ENCODE measurements at regions not wholly inside any gene's neighbourhood (a gene's known extent, or its start where the extent isn't known, plus 50 kb on each side); places are given as distances from the start of the nearest gene placed in this dataset.

DNA sequence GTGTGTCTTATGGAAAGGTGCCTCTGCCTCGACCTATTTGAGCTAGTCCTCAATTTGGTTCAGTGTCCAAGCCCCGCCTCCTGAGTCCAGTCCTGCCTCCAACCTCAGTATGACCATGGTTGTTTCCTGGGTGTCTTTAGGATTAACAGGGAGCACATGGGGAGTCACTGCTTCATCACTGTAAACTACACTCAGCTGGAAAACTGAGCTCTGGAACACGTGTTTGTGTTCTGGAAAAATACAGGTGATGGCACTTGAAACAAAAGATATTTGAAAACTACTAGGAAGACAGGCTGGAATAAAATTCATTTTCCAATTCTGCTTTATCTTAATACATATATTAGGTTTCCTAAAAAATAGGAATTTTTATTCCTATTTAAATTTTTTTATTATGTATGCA is 1187.3 kb upstream of the TMEM132C start:
- intact Hi-C loops (cut with micrococcal nuclease) = no loop called here
- Mint-ChIP-seq H3K27ac (no peak overlapping the region), H3K4me1 (ENCODE audit: low read depth) (peaks cover 4% of the 10 kb centered on the region), H3K9me3 (no peaks in the 10 kb centered on the region), H3K36me3 (ENCODE audit: low read depth) (no peaks in the 10 kb centered on the region), H3K4me3 (no peak overlapping the region), H3K27me3 (peaks cover 7% of the 10 kb centered on the region)
- ChIA-PET CTCF (interaction anchor here (1.7 kb wide), 1 partner anchor 29 kb away, joined by 5 read pairs; no protein-coding TSS in a partner anchor), POLR2A (no interaction called here)
- ATAC-seq (no peak), DNase-seq (no peak)
- TF ChIP-seq, protein P1, sequence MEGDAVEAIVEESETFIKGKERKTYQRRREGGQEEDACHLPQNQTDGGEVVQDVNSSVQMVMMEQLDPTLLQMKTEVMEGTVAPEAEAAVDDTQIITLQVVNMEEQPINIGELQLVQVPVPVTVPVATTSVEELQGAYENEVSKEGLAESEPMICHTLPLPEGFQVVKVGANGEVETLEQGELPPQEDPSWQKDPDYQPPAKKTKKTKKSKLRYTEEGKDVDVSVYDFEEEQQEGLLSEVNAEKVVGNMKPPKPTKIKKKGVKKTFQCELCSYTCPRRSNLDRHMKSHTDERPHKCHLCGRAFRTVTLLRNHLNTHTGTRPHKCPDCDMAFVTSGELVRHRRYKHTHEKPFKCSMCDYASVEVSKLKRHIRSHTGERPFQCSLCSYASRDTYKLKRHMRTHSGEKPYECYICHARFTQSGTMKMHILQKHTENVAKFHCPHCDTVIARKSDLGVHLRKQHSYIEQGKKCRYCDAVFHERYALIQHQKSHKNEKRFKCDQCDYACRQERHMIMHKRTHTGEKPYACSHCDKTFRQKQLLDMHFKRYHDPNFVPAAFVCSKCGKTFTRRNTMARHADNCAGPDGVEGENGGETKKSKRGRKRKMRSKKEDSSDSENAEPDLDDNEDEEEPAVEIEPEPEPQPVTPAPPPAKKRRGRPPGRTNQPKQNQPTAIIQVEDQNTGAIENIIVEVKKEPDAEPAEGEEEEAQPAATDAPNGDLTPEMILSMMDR (IDR thresholded peaks at IDR 0.05) = no peak

DNA sequence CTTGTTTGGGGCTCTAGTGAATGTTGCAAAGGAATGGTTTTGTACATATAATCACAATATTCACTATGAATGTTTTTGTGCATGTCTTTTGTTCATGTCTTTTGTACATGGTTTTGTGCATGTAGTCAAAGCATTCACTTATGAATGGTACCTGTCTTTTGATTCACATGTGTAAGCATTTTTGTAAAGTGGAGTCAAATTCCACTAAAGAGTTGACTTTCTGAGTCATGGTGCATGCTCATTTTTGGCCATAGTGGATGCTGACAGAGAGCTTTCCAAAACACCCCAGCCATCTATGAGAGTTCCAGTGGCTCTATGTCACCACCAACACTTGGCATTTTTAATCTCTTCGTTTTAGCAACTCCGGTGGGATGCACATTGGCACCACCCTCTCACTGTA is 1185.9 kb upstream of the TMEM132C start:
- intact Hi-C loops (cut with micrococcal nuclease) = no loop called here
- ChIA-PET POLR2A (no interaction called here), CTCF (no interaction called here)
- DNase-seq (no peak), ATAC-seq (no peak)
- TF ChIP-seq, protein P1 (IDR thresholded peaks at IDR 0.05) = no peak
- Mint-ChIP-seq H3K27me3 (peaks cover 2% of the 10 kb centered on the region), H3K27ac (no peak overlapping the region), H3K36me3 (ENCODE audit: low read depth) (no peaks in the 10 kb centered on the region), H3K4me1 (ENCODE audit: low read depth) (peaks cover 4% of the 10 kb centered on the region), H3K4me3 (no peak overlapping the region), H3K9me3 (no peaks in the 10 kb centered on the region)

DNA sequence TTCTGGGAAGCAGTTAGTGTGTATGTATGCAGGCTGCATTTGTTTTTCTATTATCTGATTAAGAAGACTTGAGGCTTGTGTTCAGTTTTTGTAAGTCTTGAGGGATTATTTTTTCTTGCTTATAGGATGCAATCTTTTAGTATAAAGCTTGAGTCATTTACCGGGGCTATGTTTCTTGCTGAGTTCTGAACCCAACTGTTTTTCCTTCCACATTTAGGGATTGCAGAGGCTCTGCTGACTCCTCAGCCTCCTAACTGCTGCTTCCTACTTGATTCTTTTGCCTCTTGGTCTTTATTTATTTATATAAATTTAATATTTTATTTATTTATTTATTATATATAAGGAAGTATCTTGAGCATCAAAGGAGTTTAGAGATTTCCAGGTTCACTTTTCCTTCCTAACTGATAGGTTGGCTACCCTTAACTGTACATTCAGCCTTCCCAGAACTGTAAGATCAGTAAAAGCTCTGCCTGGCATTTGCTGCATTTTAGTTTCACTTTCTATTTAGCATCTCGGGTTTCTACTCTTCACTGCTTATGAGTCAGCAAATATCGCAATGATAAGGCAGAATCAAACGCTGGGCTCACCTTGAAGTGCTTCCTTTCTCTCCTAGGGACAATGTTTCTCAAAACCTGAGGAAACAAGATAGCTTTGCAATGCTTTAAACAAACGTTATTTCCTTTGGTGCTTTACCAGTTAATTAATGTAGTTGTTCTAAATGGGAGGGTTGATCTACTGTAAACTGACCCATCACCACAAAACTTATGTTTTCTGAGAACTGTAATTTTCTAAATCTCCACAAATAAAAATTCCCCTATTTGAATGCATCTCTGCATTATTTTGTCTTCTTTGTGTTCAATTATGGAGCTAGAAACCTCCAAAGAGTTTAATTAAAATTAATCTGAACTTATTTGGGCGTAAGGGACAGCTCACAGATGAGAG is 1183.7 kb upstream of the TMEM132C start:
- TF ChIP-seq, protein P1 (IDR thresholded peaks at IDR 0.05) = no peak
- ATAC-seq (peak; percentile 87), DNase-seq (peak; percentile 14)
- Mint-ChIP-seq H3K36me3 (ENCODE audit: low read depth) (no peaks in the 10 kb centered on the region), H3K27ac (no peak overlapping the region), H3K27me3 (no peaks in the 10 kb centered on the region), H3K4me1 (ENCODE audit: low read depth) (peaks cover 4% of the 10 kb centered on the region), H3K4me3 (peak overlapping the region; percentile 37), H3K9me3 (no peaks in the 10 kb centered on the region)
- CTCF ChIA-PET = interaction anchor here (1.9 kb wide), 1 partner anchor 25 kb away, joined by 5 read pairs; no protein-coding TSS in a partner anchor
- POLR2A ChIA-PET = interaction anchor here (1.0 kb wide), 1 partner anchor 26 kb away, joined by 3 read pairs; no protein-coding TSS in a partner anchor
- intact Hi-C loops (cut with micrococcal nuclease) = no loop called here

DNA sequence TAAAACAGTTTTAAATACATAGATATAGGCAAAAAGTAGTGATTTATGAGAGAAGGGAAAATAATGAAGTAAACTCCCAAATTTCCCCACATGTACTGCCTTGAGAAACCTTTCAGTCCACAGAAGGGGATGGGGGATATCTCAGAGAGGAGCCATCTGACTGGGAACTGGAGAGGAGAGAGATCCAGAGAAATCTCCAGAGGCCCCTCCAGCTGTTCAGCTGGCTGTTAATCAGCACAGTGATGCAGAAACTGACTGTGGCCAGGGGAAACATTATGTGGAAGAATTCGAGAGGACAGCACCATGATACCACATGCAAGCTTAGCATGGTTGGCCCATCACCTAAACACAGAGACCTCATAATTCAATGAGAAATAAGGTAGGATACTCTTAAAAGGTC is 1165.9 kb upstream of the TMEM132C start:
- intact Hi-C loops (cut with micrococcal nuclease) = no loop called here

More for the DNA sequence above, 1165.9 kb upstream of the TMEM132C start:
- ATAC-seq (no peak), DNase-seq (no peak)
- Mint-ChIP-seq H3K4me3 (no peak overlapping the region), H3K9me3 (no peaks in the 10 kb centered on the region), H3K4me1 (ENCODE audit: low read depth) (no peaks in the 10 kb centered on the region), H3K36me3 (ENCODE audit: low read depth) (no peaks in the 10 kb centered on the region), H3K27ac (no peak overlapping the region), H3K27me3 (peaks cover 5% of the 10 kb centered on the region)
- TF ChIP-seq, protein P1 (IDR thresholded peaks at IDR 0.05) = no peak
- CTCF ChIA-PET = interaction anchor here (0.7 kb wide), 1 partner anchor 280 kb away, joined by 3 read pairs; no protein-coding TSS in a partner anchor
- POLR2A ChIA-PET = no interaction called here
